Lung (tissue), 11 donors: ENCODE measurements at regions not wholly inside any gene's neighbourhood (a gene's known extent, or its start where the extent isn't known, plus 50 kb on each side); places are given as distances from the start of the nearest gene placed in this dataset.
A peak's percentile ranks its signal among the peaks of the same experiment; 100 is the strongest.

Experiments
- ATAC-seq: fragments of 200-7000 bp; cut with Tn5 transposase; one replicate; pipeline ENCODE4 v1.9.1; 2020; ENCODE audit warnings: moderate number of reproducible peaks; ENCODE audit not compliant: insufficient read depth, low FRiP score
- DNase-seq, 3 donors: peaks; one replicate each; pipeline ENCODE4 v3.0.0-alpha.2; 2013 to 2017
- H3K27ac ChIP-seq, 2 donors: one replicate each; pipeline ENCODE4 v1.5.1; 2013; ENCODE audit warnings: mild to moderate bottlenecking in 2 of 2, moderate library complexity in 2 of 2, control low read depth in 1 of 2, inconsistent platforms in 1 of 2, low read depth in 1 of 2, low read length in 1 of 2
- H3K27me3 ChIP-seq, 3 donors: one replicate each; pipeline ENCODE4 v1.5.1; 2013; ENCODE audit warnings: low read length in 2 of 3; ENCODE audit not compliant: control insufficient read depth in 3 of 3, insufficient read depth in 3 of 3
- H3K36me3 ChIP-seq, 4 donors: one replicate each; pipeline ENCODE4 v1.5.1; 2013; ENCODE audit warnings: low read length in 4 of 4, mild to moderate bottlenecking in 1 of 4, moderate library complexity in 1 of 4; ENCODE audit not compliant: control insufficient read depth in 4 of 4, insufficient read depth in 4 of 4
- H3K4me1 ChIP-seq, 5 donors: one replicate each; pipeline ENCODE4 v1.5.1; 2013; ENCODE audit warnings: low read length in 5 of 5, mild to moderate bottlenecking in 2 of 5, moderate library complexity in 1 of 5; ENCODE audit not compliant: control insufficient read depth in 5 of 5, insufficient read depth in 5 of 5
- H3K4me3 ChIP-seq: one replicate; pipeline ENCODE4 v1.5.1; 2013; ENCODE audit warnings: mild to moderate bottlenecking, control low read depth, moderate library complexity
- H3K9ac ChIP-seq, 2 donors: one replicate each; pipeline ENCODE4 v1.5.1; 2013; ENCODE audit warnings: low read length in 2 of 2, control low read depth in 1 of 2; ENCODE audit not compliant: insufficient read depth in 1 of 2
- H3K9me3 ChIP-seq, 4 donors: one replicate each; pipeline ENCODE4 v1.5.1; 2013; ENCODE audit warnings: low read length in 3 of 4, mild to moderate bottlenecking in 1 of 4, moderate library complexity in 1 of 4; ENCODE audit not compliant: control insufficient read depth in 4 of 4, insufficient read depth in 3 of 4
- WGBS, 2 donors: extraction: QIAGEN DNeasy Blood & Tissue Kit; methylation state at CpG; one replicate each; pipeline ENCODE4 v1.1.7; 2013; 5-methylcytosine and 5-hydroxymethylcytosine counted together
- TF ChIP-seq, protein P1 (sequence below): IDR thresholded peaks from 2 replicates; pipeline ENCODE4 v1.5.1; 2012; ENCODE audit warnings: mild to moderate bottlenecking; ENCODE audit errors: control extremely low read depth, extremely low read depth
- donor health status: control.
- donor health status: control.
- donor health status: Bipolar disorder and iron deficiency.
- donor health status: healthy.
- donor health status: DM: yes; HTN: yes; CAD: no.

DNA sequence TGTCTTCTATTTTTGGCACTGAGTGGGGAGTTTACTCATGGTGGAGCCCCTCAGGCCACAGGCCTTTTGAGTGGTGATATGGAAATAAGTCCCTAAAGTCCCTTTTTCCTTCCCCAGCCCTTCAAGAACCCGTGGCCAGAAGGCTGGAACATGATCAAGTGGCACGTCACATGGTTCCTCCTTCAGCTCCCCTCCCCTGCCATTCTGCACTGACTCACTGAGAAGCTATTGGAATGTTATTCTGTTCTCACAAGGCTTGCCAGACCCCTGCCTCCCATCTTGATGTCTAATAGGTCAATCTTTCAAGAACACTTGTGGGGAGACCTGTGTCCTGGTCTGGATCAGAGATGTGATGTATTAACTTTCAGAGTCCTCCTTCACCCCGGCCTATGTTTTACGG, 279.8 kb downstream of the SEC23IP start:
- Histone ChIP-seq H3K36me3 (no peaks in the 10 kb centered on the region), H3K27me3 (peaks cover 0 to 2% (median 0%) of the 10 kb centered on the region in 3 donors), H3K27ac (no peak overlapping the region), H3K9ac (no peak overlapping the region), H3K4me1 (no peaks in the 10 kb centered on the region), H3K9me3 (no peaks in the 10 kb centered on the region), H3K4me3 (no peak overlapping the region)
- TF ChIP-seq, protein P1, sequence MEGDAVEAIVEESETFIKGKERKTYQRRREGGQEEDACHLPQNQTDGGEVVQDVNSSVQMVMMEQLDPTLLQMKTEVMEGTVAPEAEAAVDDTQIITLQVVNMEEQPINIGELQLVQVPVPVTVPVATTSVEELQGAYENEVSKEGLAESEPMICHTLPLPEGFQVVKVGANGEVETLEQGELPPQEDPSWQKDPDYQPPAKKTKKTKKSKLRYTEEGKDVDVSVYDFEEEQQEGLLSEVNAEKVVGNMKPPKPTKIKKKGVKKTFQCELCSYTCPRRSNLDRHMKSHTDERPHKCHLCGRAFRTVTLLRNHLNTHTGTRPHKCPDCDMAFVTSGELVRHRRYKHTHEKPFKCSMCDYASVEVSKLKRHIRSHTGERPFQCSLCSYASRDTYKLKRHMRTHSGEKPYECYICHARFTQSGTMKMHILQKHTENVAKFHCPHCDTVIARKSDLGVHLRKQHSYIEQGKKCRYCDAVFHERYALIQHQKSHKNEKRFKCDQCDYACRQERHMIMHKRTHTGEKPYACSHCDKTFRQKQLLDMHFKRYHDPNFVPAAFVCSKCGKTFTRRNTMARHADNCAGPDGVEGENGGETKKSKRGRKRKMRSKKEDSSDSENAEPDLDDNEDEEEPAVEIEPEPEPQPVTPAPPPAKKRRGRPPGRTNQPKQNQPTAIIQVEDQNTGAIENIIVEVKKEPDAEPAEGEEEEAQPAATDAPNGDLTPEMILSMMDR: no peak
- DNase-seq: no peak
- 68 to 79% methylated on average over 4 of the region's 4 CpGs for WGBS, 2 donors
- no peak for ATAC-seq

DNA sequence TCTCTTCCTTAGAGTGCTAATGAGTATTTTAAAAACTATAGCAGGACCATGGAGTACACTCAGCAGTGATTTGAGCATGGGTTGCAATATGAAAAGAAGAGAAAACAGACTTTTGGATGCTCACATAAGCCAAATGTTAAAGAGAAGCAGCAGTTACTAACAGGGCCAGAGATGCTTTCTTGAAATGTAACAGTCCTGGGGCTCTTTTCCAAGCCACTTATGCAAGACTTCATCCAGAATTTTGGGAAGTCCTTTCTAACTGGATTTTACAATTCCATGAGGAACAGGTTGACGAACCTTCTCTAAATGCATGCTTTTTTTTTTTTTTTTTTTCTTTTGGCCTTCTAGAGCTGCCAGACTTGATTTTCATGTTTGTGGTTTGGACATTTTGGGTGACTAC, 282.0 kb downstream of the SEC23IP start:
- Histone ChIP-seq H3K27ac (no peak overlapping the region), H3K4me3 (no peak overlapping the region), H3K4me1 (no peaks in the 10 kb centered on the region), H3K27me3 (peaks cover 0 to 3% (median 2%) of the 10 kb centered on the region in 3 donors), H3K36me3 (no peaks in the 10 kb centered on the region), H3K9ac (no peak overlapping the region), H3K9me3 (peaks cover 0 to 2% (median 0%) of the 10 kb centered on the region in 4 donors)
- 73 to 85% methylated on average over 1 of the region's 1 CpG for WGBS, 2 donors
- DNase-seq: peak in 2 of 3 donors; percentile 3 to 6
- ATAC-seq: no peak
- TF ChIP-seq, protein P1: no peak

DNA sequence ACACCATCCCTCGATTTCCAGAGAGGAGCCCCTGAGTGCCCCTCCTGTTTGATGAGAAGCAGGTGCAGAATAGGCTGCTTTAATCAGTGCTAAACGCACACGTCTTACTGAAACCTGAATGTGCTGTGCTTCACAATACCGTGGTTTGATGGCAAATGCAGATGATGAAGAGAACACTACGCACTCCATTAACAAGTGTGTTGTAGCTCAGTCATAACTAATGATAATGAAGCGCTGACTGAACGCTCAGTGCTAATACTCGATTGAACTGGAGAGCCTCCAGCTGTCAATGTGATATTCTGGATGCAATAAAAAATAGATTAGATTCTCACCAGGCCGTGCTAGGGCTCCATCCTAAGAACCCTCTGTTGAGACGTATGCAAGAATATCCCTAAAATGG, 279.7 kb upstream of the PLPP4 start:
- DNase-seq (no peak), ATAC-seq (no peak)
- Histone ChIP-seq H3K36me3 (no peaks in the 10 kb centered on the region), H3K4me1 (no peaks in the 10 kb centered on the region), H3K27me3 (peaks cover 0 to 6% (median 3%) of the 10 kb centered on the region in 3 donors), H3K9ac (no peak overlapping the region), H3K9me3 (peaks cover 0 to 2% (median 0%) of the 10 kb centered on the region in 4 donors), H3K4me3 (no peak overlapping the region), H3K27ac (no peak overlapping the region)
- WGBS, 2 donors: 86 to 90% methylated on average over 10 of the region's 10 CpGs
- TF ChIP-seq, protein P1: no peak

DNA sequence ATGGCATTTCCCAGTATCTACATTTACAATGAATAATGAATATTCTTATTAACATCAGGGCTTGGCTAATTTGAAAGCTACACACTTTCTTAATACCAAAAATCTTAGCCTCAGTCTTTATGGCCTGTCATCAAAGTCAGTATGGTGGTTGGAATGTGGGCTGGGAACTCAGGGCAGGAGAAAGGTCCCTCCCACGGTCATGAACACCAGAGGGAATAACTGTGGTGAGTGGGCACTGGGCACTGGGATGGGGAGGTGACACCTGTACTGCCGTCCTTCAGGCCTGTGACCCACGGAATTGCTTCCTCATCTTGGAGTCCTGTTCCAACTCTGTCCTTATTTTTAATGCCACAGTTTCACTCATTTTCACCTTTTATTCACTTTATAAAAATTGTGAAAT, 276.9 kb upstream of the PLPP4 start:
- H3K27ac ChIP-seq: no peak overlapping the region
- no peaks in the 10 kb centered on the region for H3K4me1 ChIP-seq
- H3K4me3 ChIP-seq: peak overlapping the region; percentile 13
- DNase-seq (no peak), ATAC-seq (no peak)
- H3K36me3 ChIP-seq: no peaks in the 10 kb centered on the region
- TF ChIP-seq, protein P1: no peak
- H3K27me3 ChIP-seq: peaks cover 0 to 6% (median 3%) of the 10 kb centered on the region in 3 donors
- WGBS, 2 donors: 66 to 86% methylated on average over 3 of the region's 3 CpGs
- H3K9ac ChIP-seq: no peak overlapping the region
- H3K9me3 ChIP-seq: peaks cover 0 to 2% (median 0%) of the 10 kb centered on the region in 4 donors
